Left lung (tissue), 4 donors: ENCODE measurements at regions not wholly inside any gene's neighbourhood (a gene's known extent, or its start where the extent isn't known, plus 50 kb on each side); places are given as distances from the start of the nearest gene placed in this dataset.
A peak's percentile ranks its signal among the peaks of the same experiment; 100 is the strongest.

Source experiments
- ATAC-seq: fragments of 200-7000 bp; cut with Tn5 transposase; one replicate; pipeline ENCODE4 v1.9.1; 2020; ENCODE audit warnings: moderate library complexity
- DNase-seq, 4 donors: peaks; one replicate each; pipeline ENCODE4 v3.0.0-alpha.2; 2013 to 2020
- H3K27ac ChIP-seq, 2 donors: fragments of 200-600 bp; sonication (generic) in 1 of 2; one replicate each; pipeline versions ENCODE4 v1.5.0 to v1.8.0; 2020 to 2021
- H3K27me3 ChIP-seq, 2 donors: fragments of 200-600 bp; sonication (generic) in 1 of 2; one replicate each; pipeline versions ENCODE4 v1.5.0 to v1.8.0; 2020 to 2021
- H3K36me3 ChIP-seq, 2 donors: fragments of 200-600 bp; sonication (generic) in 1 of 2; one replicate each; pipeline versions ENCODE4 v1.5.0 to v1.8.0; 2020 to 2021
- H3K4me1 ChIP-seq, 2 donors: fragments of 200-600 bp; one replicate each; pipeline ENCODE4 v1.8.0; 2021
- H3K4me3 ChIP-seq, 2 donors: fragments of 200-600 bp; sonication (generic) in 1 of 2; one replicate each; pipeline versions ENCODE4 v1.5.0 to v1.8.0; 2020 to 2021; ENCODE audit warnings: mild to moderate bottlenecking in 1 of 2
- H3K9me3 ChIP-seq, 2 donors: fragments of 200-600 bp; sonication (generic) in 1 of 2; one replicate each; pipeline versions ENCODE4 v1.5.0 to v1.8.0; 2020 to 2021
- intact Hi-C, 2 donors: fragments of 100-400 bp; cut with DNase I; formaldehyde crosslinking; loops; one replicate each; pipeline versions ENCODE4 v1.11.2 to v1.14.2; 2022
- TF ChIP-seq, protein P1 (sequence below), 2 donors: fragments of 200-600 bp; sonication (generic) in 1 of 2; IDR thresholded peaks; one replicate each; pipeline versions ENCODE4 v1.5.0 to v1.8.0; 2021; ENCODE audit warnings: antibody characterized with exemption in 2 of 2
- donor health status: DM: no; HTN: yes; CAD: no.
- donor health status: DM: no; HTN: no; CAD: no.

DNA sequence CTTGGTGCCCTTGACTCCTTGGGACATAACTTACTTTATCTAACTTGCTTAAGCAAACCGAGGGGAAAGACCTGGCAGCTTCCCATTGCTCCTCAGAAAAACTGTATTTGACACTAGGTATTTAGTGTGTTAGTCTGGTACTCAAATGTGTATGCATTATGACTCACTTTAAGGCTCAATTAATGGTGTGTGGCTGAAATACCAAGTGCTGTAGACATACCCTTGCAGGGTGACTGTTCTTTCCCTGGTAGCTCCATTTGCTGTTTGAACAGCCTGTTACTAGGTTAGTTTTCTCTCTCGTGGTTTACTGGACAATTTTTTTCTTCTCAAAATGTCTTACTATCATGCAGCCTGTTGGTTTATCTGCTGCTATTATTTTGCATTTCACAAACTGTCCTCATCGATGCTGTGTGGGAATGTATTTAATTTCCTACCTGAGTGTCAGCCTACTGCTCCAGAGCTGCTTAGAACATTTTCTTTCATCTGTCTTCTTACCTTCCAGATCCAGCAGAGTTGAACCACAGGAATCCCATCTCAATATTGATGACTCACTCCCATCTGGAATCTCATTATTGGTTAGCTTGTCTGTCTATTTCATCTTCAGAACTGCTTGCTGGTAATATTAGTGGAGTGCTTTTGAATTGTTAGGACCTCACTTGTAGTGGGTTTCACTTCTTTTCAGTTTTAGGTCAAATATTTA, 158.0 kb upstream of the FAT1 start:
- Histone ChIP-seq H3K4me1 (no peaks in the 10 kb centered on the region), H3K36me3 (no peaks in the 10 kb centered on the region), H3K27ac (no peak overlapping the region), H3K9me3 (no peaks in the 10 kb centered on the region), H3K4me3 (no peak overlapping the region), H3K27me3 (no peaks in the 10 kb centered on the region)
- ATAC-seq (peak; percentile 90), DNase-seq (no peak)
- TF ChIP-seq, protein P1, sequence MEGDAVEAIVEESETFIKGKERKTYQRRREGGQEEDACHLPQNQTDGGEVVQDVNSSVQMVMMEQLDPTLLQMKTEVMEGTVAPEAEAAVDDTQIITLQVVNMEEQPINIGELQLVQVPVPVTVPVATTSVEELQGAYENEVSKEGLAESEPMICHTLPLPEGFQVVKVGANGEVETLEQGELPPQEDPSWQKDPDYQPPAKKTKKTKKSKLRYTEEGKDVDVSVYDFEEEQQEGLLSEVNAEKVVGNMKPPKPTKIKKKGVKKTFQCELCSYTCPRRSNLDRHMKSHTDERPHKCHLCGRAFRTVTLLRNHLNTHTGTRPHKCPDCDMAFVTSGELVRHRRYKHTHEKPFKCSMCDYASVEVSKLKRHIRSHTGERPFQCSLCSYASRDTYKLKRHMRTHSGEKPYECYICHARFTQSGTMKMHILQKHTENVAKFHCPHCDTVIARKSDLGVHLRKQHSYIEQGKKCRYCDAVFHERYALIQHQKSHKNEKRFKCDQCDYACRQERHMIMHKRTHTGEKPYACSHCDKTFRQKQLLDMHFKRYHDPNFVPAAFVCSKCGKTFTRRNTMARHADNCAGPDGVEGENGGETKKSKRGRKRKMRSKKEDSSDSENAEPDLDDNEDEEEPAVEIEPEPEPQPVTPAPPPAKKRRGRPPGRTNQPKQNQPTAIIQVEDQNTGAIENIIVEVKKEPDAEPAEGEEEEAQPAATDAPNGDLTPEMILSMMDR (IDR thresholded peaks at IDR 0.05) = no peak
- intact Hi-C loops = no loop called here

DNA sequence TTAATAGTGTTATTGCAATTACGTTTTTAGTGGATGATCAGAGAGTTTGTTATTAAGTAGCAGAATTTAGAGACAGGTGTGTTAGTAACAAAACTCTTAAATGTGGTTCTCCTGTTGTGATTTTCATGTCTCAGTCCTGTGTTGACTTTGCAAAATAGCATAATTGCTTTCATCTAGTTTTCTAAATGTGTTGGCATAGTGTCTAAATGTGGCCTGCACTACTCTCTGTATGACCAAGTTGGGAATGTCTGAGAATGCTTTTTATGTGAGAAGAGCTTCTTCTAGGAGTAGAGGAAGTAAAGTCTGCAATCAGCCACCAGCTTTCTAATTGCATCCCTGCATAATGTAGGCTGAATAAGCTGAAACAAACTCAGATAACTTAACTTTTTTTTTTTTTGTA, 158.6 kb upstream of the FAT1 start:
- ATAC-seq = no peak
- Histone ChIP-seq H3K36me3 (no peaks in the 10 kb centered on the region), H3K9me3 (peaks cover 0 to 2% of the 10 kb centered on the region in 2 donors), H3K4me1 (no peaks in the 10 kb centered on the region), H3K27me3 (no peaks in the 10 kb centered on the region), H3K27ac (no peak overlapping the region), H3K4me3 (no peak overlapping the region)
- intact Hi-C loops = no loop called here
- no peak for DNase-seq
- TF ChIP-seq, protein P1 (IDR thresholded peaks at IDR 0.05) = no peak

DNA sequence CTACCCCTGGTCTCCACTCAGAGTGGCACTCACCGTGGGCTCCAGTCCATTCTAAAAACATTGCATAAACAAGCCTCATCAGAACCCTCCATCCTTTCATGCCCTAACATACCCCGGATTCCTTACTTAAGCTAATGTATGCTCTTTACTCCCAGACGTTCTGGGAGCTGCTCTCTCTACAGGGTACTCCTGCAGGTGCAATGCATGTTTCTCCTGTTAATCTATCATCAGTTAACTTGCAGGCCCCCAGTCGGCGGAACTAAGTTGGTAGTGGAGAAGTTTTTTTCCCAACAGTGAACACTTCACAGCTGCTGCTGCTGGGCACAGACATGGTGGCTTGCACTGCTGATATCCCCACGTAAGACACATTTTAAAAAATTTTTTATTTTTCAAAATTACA, 161.6 kb upstream of the FAT1 start:
- Histone ChIP-seq H3K4me1 (no peaks in the 10 kb centered on the region), H3K4me3 (no peak overlapping the region), H3K27me3 (no peaks in the 10 kb centered on the region), H3K9me3 (peaks cover 0 to 12% of the 10 kb centered on the region in 2 donors), H3K27ac (no peak overlapping the region), H3K36me3 (no peaks in the 10 kb centered on the region)
- TF ChIP-seq, protein P1 (IDR thresholded peaks at IDR 0.05) = no peak
- intact Hi-C loops = no loop called here
- DNase-seq = no peak
- ATAC-seq = no peak

DNA sequence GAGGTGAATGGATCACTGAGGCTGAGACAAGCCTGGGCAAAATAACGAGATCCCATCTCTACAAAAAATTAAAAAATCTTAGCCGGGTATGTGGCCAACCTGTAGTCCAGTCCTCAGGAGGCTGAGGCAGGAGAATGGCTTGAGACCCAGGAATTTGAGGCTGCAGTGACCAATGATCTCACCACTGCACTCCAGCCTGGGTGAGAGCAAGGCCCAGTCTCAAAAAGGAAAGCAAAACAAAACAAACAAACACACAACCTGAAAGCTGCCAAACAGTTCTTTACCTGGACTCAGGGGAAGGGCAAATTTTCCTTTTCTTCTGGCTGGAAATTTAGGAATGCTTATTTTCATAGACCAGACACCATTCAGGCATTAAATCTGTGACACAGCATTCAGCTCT, 163.1 kb upstream of the FAT1 start:
- H3K27me3 ChIP-seq = no peaks in the 10 kb centered on the region
- no peaks in the 10 kb centered on the region for H3K4me1 ChIP-seq
- no peak for DNase-seq
- no peak overlapping the region for H3K27ac ChIP-seq
- no peak overlapping the region for H3K4me3 ChIP-seq
- intact Hi-C loops = no loop called here
- no peak for ATAC-seq
- TF ChIP-seq, protein P1 (IDR thresholded peaks at IDR 0.05) = no peak
- H3K9me3 ChIP-seq = peaks cover 0 to 18% of the 10 kb centered on the region in 2 donors
- no peaks in the 10 kb centered on the region for H3K36me3 ChIP-seq

DNA sequence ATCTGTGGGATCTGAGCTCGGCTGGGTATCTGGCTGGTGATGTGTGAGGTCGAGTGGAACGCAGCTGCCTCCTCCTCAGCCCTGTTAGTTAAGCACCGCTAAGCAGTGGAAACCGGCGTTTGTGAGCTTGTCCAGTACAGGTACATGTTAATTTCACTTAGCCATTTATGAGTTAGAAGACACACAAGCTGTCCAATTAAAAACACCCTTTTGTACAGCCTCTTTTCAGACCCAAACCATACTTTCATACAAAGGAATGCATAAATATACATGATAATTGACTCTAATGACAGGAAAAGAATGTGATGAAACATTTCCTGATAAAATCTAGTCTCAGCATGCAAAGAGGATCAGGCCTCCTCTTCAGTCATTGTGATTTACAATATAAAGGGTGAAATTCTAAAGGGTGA, 163.6 kb upstream of the FAT1 start:
- peaks cover 0 to 18% of the 10 kb centered on the region in 2 donors for H3K9me3 ChIP-seq
- no peak overlapping the region for H3K27ac ChIP-seq
- H3K4me3 ChIP-seq = no peak overlapping the region
- intact Hi-C loops = no loop called here
- H3K36me3 ChIP-seq = no peaks in the 10 kb centered on the region
- TF ChIP-seq, protein P1 (IDR thresholded peaks at IDR 0.05) = no peak
- no peaks in the 10 kb centered on the region for H3K4me1 ChIP-seq
- DNase-seq (no peak), ATAC-seq (no peak)
- H3K27me3 ChIP-seq = no peaks in the 10 kb centered on the region
